HG02885 (cell line): ENCODE measurements at regions not wholly inside any gene's neighbourhood (a gene's known extent, or its start where the extent isn't known, plus 50 kb on each side); places are given as distances from the start of the nearest gene placed in this dataset.

Source experiments
- ATAC-seq: cut with Tn5 transposase; IDR thresholded peaks from one replicate; pipeline ENCODE4 v1.9.1; 2021; ENCODE audit warnings: mild to moderate bottlenecking; ENCODE audit not compliant: unreplicated experiment, poor library complexity

DNA sequence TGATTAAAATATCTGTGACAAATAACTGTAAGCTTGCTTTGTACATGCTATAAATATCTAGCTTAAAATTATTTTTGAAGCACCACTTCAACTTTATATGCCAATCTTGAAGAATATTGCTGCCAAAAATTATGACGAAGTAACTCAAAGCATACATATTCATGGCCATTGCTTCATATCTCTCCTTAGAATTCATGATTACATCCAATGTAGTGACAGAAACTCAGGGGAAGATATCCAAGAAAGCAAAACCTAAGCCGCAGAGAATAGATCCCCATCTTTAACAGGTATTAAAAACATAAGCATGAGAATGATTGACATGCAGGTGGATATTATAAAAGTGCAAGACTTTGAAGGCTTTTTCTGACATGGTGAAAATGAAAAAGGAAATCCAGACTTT is 100.8 kb upstream of the PLPPR1 start:
- ATAC-seq, result no peak

GRCh38 chr9:100933656-100934055 is 94.9 kb upstream of the PLPPR1 start:
- no peak for ATAC-seq

DNA sequence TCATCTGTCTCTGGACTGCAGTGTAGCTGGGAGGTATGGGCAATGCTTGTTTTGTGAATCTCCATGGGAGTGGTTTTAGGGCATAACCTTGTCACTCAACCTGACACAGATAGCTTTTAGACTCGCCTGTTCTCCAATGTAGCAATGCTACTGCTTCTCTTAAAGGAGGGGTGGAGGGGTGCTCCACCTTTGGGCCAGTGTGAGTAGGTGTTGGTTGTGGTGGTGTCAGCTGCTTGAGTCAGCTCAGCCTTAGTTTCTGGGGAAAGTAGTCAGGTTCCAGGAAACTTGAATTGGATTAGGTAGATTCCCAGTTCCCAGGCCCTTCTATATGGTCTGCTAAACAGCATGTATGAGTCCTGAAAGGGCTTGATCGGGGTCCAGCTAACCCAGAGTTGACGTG is 91.1 kb upstream of the PLPPR1 start:
- ATAC-seq, result no peak

- ATAC-seq, result no peak
These were observed 90.0 kb upstream of the PLPPR1 start for GRCh38 chr9:100938507-100938906.

GRCh38 chr9:100939636-100940035 is 88.9 kb upstream of the PLPPR1 start:
- no peak for ATAC-seq

- ATAC-seq, result no peak
These were observed 69.3 kb upstream of the PLPPR1 start for GRCh38 chr9:100959226-100959625.
